SJSA1 (cell line): ENCODE measurements at regions not wholly inside any gene's neighbourhood (a gene's known extent, or its start where the extent isn't known, plus 50 kb on each side); places are given as distances from the start of the nearest gene placed in this dataset.

Experiments used
- DNase-seq, 2 experiments: peaks; one replicate each; pipeline ENCODE4 v3.0.0-alpha.2; 2015 to 2020; ENCODE audit warnings: low spot score in 2 of 2, low read depth in 1 of 2
- H3K27ac ChIP-seq: fragments of 250-450 bp; sonication (Bioruptor Pico); 2 replicates; pipeline ENCODE4 v1.5.1; 2020; ENCODE audit warnings: mild to moderate bottlenecking, moderate library complexity
- H3K27me3 ChIP-seq: fragments of 250-450 bp; sonication (Bioruptor Pico); replicated peaks from 2 replicates; pipeline ENCODE4 v1.5.1; 2020; ENCODE audit warnings: mild to moderate bottlenecking, moderate library complexity
- H3K36me3 ChIP-seq: fragments of 250-450 bp; sonication (Bioruptor Pico); 2 replicates; pipeline ENCODE4 v1.5.1; 2020; ENCODE audit warnings: mild to moderate bottlenecking
- H3K4me1 ChIP-seq: fragments of 250-450 bp; sonication (Bioruptor Pico); replicated peaks from 2 replicates; pipeline ENCODE4 v1.6.1; 2021; ENCODE audit warnings: mild to moderate bottlenecking
- H3K4me3 ChIP-seq: fragments of 250-450 bp; sonication (Bioruptor Pico); 2 replicates; pipeline ENCODE4 v1.5.1; 2020; ENCODE audit warnings: mild to moderate bottlenecking
- H3K9me3 ChIP-seq: fragments of 250-450 bp; sonication (Bioruptor Pico); replicated peaks from 2 replicates; pipeline ENCODE4 v1.5.1; 2020; ENCODE audit warnings: mild to moderate bottlenecking

DNA sequence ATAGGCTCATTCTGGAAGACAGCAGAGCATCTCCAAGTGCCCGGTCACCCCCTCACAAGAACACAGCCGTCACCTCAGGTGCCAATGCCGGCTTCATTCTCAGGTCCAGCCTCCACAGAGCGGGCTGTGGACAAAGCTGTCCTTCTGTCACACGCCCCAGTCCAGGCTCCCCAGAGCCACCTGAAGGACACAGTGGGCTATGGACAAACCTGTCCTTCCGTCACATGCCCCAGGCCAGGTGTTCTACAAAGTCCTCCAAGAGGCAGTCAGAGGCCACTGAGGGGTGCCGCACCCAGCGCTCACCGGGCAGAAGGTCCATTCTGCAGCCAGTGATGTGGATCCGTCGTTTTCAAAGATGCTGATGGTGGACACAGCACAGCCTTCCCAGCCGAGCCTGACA, 173.2 kb upstream of the PPP2R2D start:
- Histone ChIP-seq H3K27me3 (no peaks in the 10 kb centered on the region), H3K36me3 (no peaks in the 10 kb centered on the region), H3K9me3 (peaks cover 11% of the 10 kb centered on the region), H3K27ac (no peak overlapping the region), H3K4me1 (no peaks in the 10 kb centered on the region), H3K4me3 (no peak overlapping the region)
- DNase-seq, result peak in 1 of 2 experiments; percentile 29

DNA sequence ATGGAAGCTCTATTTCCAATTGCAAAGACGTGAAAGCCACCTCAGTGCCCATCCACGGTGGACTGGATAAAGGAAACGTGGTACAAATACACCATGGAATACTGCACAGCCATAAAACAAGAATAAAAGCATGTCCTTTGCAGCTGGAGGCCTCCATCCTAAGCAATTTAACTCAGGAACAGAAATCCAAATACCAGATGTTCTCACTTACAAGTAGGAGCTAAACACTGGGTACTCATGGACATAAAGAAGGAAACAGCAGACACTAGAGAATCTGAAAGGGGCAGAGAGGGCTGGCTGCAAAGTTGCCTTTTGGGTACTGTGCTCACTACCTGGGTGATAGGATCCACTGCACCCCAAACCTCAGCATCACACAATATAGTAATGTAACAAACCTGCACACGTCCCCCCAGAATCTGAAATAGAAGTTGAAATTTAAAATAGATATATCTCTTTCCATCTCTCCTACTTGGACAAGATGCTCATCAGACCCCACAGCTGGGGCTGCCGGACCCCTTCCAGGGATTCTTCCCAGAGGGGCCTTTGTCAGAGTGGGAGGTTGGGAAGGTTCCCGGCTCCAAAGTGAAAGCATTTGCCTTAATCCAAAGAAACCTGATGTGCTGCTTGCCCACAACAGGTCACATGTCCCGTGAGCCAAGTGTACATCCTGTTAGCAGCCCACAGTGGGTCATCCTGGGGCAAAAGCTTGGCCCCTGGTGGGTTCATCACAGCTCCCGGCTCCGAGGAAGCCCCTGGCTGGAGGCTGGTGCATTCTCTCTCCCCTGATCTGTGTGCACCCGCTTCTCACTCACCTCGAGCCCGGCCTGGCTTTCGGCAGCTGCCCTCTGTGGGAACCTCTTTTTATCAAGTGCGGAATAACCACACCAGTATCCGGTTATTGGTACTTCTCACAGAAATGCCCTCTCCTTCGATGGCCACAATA, 172.3 kb upstream of the PPP2R2D start:
- Histone ChIP-seq H3K4me1 (no peaks in the 10 kb centered on the region), H3K4me3 (no peak overlapping the region), H3K9me3 (peaks cover 10% of the 10 kb centered on the region), H3K36me3 (no peaks in the 10 kb centered on the region), H3K27ac (no peak overlapping the region), H3K27me3 (no peaks in the 10 kb centered on the region)
- peak in 1 of 2 experiments; percentile 22 for DNase-seq

DNA sequence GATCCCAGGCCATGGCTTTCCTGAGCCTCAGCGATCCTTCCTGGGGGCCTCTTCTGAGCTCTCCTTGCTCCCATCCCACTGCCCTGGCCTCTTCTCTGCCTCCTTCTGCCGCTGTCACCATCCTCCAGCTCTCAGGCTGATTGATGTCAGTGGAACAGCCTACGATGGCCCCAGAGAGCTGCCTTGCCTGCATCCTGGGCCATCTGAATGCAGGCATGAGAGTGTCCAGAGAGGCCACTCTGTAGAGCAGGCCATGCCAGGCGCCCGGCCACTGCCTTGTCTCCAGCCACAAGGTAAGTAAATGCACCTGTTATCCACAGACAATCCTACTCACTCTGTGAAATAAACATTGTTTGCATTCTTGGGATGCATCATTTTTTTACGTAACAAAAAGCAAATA, 171.4 kb upstream of the PPP2R2D start:
- Histone ChIP-seq H3K27ac (no peak overlapping the region), H3K9me3 (peaks cover 7% of the 10 kb centered on the region), H3K4me3 (no peak overlapping the region), H3K27me3 (no peaks in the 10 kb centered on the region), H3K36me3 (no peaks in the 10 kb centered on the region), H3K4me1 (no peaks in the 10 kb centered on the region)
- DNase-seq, result peak in 1 of 2 experiments; percentile 35

DNA sequence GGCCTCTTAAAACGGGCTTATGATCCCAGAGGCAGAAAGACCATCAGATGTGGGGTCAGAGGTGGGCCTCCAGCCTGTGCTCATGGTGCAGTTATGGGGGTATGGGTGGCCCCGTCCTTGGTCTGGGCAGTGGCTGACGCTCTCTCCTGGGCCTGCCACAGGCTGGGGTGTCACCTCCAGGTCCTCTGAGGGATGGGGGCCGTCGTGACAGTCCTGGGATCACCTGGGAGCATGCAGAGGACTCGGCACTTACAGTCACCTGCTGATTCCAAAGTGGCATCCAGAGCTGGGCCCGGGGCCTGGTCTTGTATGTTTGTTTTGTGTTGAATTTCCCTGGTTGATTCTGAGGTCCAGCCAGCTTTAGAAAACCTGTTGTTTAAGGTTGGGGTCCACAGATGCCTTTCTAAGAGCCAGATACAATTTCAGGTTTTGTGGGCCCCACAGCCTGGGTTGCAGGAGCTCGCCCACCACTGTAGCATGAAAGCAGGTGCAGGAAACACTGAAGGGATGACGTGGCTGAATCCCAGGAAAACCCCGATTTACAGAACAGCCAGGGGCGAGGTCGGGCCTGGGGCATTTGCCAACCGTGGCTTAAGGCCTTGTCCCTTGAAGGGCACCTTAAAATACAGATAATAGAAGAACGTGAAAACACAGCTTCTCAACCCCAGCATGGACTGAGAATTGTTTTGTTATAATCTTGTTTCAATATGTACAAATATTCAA, 170.7 kb upstream of the PPP2R2D start:
- peak in 1 of 2 experiments; percentile 24 for DNase-seq
- no peaks in the 10 kb centered on the region for H3K27me3 ChIP-seq
- no peak overlapping the region for H3K4me3 ChIP-seq
- H3K9me3 ChIP-seq, result peaks cover 6% of the 10 kb centered on the region
- H3K4me1 ChIP-seq, result no peaks in the 10 kb centered on the region
- H3K27ac ChIP-seq, result no peak overlapping the region
- no peaks in the 10 kb centered on the region for H3K36me3 ChIP-seq

DNA sequence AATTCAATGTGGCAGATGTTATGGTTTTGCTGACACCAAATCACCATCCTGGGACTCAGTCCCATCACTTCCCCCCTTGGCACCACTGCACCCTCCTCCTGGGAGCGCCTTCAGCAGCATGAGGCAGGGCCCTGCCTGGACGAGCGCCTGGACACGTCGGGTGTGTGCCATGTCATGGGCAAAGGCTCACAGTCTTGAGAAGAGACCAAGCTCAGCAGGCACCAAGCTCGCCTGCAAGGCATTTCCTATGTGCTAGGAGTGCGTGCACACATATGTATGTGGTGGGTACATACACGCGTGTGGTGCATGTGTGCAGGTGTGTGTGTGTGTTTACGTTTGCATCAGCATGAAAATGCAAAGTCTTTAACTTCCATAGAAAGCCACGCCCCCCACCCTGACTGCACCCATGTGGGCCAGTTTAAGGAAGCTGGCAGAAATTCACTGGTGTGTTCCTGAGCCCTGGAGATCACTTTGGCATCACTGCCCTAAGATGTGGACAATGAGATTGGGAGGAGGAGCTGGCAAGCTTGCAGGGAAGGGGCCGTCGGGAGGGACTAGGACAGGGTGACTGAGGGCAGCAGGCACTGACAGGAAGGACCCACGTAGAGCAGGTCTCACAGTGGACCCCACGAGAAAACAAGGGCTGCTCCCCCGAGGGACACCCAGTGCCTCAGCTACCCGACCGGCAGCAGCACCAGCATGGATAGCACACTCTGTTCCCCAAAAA, 169.9 kb upstream of the PPP2R2D start:
- peak in 1 of 2 experiments; percentile 29 for DNase-seq
- Histone ChIP-seq H3K9me3 (peaks cover 9% of the 10 kb centered on the region), H3K27ac (no peak overlapping the region), H3K4me3 (no peak overlapping the region), H3K27me3 (no peaks in the 10 kb centered on the region), H3K36me3 (no peaks in the 10 kb centered on the region), H3K4me1 (no peaks in the 10 kb centered on the region)

DNA sequence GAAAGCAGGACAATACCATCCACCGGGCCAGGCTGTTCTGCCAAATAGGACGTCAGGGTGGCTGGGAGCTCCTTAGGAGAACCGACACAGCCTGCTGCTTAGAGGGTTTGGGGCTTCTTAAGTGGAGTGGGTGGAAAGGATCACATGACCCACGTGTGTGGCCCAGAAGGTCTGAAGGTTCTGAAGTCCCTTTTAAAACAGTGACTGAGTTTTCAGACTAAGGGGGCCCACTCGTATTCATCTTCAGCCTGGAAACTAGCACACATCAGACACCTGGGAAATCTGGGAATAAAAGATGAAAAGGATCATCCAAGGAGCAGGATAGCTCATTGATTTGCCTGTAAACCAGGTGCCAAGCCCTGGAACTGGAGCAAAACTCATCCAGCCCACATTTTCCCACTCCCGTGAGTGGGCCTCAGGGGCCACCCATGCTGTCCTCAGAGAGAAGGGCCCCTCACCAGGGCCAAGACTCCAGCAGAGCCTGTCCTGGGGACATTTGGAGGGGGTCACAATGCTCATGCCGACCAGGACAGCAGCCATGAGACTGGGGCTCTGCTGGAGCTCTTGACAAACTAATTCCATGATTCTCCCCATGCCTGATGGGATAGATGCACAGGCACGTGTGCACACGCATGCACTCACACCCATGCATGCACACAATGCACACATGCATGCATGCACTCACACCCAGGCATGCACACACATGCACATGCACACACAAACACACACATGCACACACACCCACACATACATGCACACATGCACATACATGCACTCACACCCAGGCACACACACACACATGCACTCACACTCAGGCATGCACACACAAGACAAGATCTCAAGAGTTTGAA, 168.8 kb upstream of the PPP2R2D start:
- Histone ChIP-seq H3K4me1 (no peaks in the 10 kb centered on the region), H3K27ac (no peak overlapping the region), H3K36me3 (no peaks in the 10 kb centered on the region), H3K27me3 (no peaks in the 10 kb centered on the region), H3K4me3 (no peak overlapping the region), H3K9me3 (peaks cover 15% of the 10 kb centered on the region)
- peak in 1 of 2 experiments; percentile 22 for DNase-seq

DNA sequence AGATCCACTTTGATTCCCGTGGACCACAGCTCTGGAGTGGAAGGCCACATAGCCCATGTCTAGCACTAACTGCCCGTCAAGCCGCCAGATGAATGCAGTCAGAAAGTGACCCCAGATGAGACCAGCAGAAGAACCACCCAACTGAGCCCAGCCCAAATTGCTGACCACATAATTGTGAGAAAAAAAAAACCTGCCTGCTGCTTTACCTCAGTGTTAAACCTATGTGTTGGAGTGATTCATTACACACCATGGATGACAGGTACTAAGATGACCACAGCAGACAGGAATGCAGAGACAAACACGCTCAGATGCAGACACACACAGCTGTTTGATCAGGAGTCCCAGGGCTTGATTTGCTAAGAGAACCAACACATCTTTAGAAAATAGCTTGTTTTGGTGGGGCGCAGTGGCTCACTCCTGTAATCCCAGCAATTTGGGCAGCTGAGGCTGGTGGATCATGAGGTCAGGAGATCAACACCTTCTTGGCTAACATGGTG, 168.1 kb upstream of the PPP2R2D start:
- H3K4me3 ChIP-seq, result no peak overlapping the region
- H3K27me3 ChIP-seq, result no peaks in the 10 kb centered on the region
- H3K4me1 ChIP-seq, result no peaks in the 10 kb centered on the region
- no peaks in the 10 kb centered on the region for H3K36me3 ChIP-seq
- peaks cover 15% of the 10 kb centered on the region for H3K9me3 ChIP-seq
- no peak for DNase-seq
- no peak overlapping the region for H3K27ac ChIP-seq

DNA sequence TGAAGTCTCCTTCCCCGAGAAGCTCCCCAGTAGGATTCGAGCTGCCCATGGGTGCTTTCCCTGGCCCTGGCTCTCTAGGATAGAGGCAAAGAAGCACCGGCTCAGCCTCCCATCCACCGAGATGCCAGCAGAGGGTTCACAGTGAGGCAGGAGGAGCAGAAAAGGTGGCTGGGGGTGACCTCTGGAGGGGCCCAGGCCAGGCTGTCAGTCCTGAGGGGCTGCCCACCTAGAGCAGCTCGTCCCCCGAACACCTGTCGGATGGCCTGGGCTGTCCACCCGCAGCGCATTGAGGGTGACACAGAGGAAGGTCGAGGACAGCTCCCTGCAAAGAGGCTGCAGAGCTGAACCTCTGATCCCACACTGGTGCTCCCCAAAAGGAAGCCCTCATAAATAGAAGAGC, 167.2 kb upstream of the PPP2R2D start:
- Histone ChIP-seq H3K36me3 (no peaks in the 10 kb centered on the region), H3K27ac (no peak overlapping the region), H3K27me3 (no peaks in the 10 kb centered on the region), H3K4me1 (no peaks in the 10 kb centered on the region), H3K4me3 (no peak overlapping the region), H3K9me3 (peaks cover 15% of the 10 kb centered on the region)
- peak in 1 of 2 experiments; percentile 27 for DNase-seq

DNA sequence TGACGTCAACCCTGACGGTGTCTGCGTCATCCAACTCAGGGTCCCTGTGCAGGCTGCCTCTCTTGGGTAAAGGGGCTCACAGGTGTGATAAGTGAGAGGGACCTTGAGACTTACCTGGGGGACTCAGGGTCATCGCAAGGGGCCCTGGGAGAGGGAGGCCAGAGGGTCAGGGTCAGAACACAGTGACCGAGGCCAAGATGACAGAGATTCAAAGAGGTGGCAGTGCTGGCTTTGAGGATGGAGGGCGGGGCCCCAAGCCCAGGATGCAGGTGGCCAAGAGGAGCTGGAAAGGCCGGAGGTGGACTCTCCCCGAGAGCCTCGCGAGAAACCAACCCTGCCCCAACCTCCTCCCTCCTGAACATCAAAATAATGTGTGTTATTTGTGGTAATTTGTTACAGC, 165.2 kb upstream of the PPP2R2D start:
- no peaks in the 10 kb centered on the region for H3K27me3 ChIP-seq
- H3K4me1 ChIP-seq, result no peaks in the 10 kb centered on the region
- no peak overlapping the region for H3K27ac ChIP-seq
- H3K36me3 ChIP-seq, result no peaks in the 10 kb centered on the region
- peaks cover 13% of the 10 kb centered on the region for H3K9me3 ChIP-seq
- DNase-seq, result no peak
- no peak overlapping the region for H3K4me3 ChIP-seq

DNA sequence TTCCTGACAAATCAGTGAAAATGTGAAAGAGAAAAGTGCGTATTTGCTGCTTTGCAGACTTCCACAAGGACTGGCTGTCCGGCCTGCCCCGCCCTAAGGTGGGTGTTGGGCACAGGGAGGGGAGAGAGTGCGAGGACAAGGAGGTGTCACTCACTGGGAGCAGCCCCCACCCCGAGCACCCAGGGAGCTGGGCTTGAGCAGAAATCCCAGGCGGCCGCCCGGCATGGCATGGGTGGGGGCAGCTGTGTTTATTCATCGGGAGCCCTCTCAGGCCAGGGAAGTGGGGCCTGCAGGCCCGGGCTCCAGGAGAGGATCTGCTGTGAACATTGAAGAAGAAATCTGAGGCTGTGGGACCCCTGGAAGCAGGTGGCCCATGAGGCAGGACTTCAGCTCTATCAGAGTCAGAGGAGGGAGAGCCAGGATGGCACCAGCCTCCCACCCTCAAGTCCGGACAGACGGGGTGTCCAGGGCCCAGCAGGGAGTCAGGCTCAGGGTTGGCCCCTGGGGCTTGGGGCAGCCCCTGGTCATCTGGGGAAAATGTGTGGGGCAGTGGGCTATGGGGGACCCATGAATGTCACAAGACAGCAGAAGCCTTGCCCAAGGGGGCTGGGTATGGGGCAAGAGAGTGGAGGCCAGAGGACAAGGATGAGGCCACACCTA, 164.4 kb upstream of the PPP2R2D start:
- Histone ChIP-seq H3K27me3 (no peaks in the 10 kb centered on the region), H3K27ac (no peak overlapping the region), H3K9me3 (peaks cover 12% of the 10 kb centered on the region), H3K36me3 (no peaks in the 10 kb centered on the region), H3K4me1 (no peaks in the 10 kb centered on the region), H3K4me3 (no peak overlapping the region)
- peak in 1 of 2 experiments; percentile 31 for DNase-seq

DNA sequence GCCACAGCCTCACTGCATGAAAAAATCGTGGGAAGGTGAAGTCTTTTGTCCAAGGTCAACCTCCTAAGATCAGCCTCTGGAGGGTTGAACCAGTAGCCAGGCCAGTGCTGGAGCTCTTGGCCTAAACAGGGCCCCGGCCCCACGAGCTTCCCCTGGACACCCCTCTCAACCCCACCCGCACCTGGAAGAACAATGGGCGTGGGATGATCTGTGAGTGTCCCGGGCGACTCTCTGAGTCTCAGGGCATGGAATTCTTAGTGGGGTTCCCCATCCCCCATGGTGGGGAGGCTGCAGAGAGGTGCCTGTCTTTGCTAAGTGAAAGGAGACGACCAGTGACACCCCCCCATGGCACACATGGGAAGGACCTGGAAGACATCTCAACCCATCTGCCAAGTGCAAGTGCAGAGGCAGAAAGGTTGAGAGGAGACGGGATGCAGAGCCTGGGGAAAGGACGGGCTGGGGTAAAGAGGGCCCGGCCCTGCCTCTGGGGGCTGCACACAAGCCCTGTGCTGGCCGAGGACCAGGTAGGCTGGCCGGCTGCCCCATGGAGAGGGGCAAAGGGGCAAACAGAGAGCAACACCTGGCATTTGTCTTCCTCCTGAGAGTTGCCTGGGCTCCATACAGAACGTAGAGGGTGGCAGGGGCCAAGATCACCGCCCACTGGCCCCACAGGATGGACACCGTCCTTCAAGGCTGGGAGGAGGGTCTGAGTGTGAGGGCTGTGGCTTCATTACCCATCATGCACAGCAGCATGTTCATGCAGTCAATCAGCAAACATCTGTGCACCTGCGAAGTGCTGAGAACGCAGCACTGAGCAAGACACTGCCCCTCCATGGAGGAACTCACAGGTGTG, 163.0 kb upstream of the PPP2R2D start:
- no peak overlapping the region for H3K4me3 ChIP-seq
- H3K36me3 ChIP-seq, result no peaks in the 10 kb centered on the region
- peaks cover 17% of the 10 kb centered on the region for H3K9me3 ChIP-seq
- H3K27ac ChIP-seq, result no peak overlapping the region
- no peaks in the 10 kb centered on the region for H3K4me1 ChIP-seq
- peak in 1 of 2 experiments; percentile 33 for DNase-seq
- H3K27me3 ChIP-seq, result no peaks in the 10 kb centered on the region

DNA sequence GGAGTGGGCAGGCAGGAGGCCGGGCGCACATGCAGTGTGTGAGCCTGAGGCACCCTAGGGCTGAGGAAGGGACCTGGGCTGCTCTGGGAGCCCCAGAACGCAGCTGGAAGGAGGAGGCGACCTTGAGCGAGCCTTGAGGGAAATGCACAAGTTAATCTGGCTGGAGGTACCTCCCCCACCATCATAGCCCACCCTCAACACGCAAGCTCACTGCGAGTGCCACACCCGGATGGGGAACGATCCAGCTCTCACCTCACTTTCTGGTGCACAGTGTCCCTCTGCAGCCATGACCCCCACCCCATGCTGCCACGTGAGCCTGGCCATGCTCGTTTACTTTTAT, 162.4 kb upstream of the PPP2R2D start:
- Histone ChIP-seq H3K4me1 (no peaks in the 10 kb centered on the region), H3K27ac (no peak overlapping the region), H3K27me3 (no peaks in the 10 kb centered on the region), H3K9me3 (peaks cover 22% of the 10 kb centered on the region), H3K4me3 (no peak overlapping the region), H3K36me3 (no peaks in the 10 kb centered on the region)
- peak in 1 of 2 experiments; percentile 32 for DNase-seq
